Retinal pigment epithelial cell (primary cell): ENCODE measurements at regions not wholly inside any gene's neighbourhood (a gene's known extent, or its start where the extent isn't known, plus 50 kb on each side); places are given as distances from the start of the nearest gene placed in this dataset.

ENCODE experiments used
- DNase-seq: peaks from one replicate; pipeline ENCODE4 v3.0.0-alpha.2; 2010; ENCODE audit warnings: low read depth
- H3K4me3 ChIP-seq: 2 replicates; pipeline ENCODE4 v1.5.1; 2011; ENCODE audit warnings: mild to moderate bottlenecking, low read length, control low read depth, moderate library complexity
- TF ChIP-seq, protein P1 (sequence below): conservative IDR thresholded peaks from 2 replicates; pipeline ENCODE4 v1.5.1; 2011; ENCODE audit warnings: low read depth, low read length, control low read depth, inconsistent platforms

- DNase-seq: no peak
- H3K4me3 ChIP-seq: no peak overlapping the region
- TF ChIP-seq, protein P1, sequence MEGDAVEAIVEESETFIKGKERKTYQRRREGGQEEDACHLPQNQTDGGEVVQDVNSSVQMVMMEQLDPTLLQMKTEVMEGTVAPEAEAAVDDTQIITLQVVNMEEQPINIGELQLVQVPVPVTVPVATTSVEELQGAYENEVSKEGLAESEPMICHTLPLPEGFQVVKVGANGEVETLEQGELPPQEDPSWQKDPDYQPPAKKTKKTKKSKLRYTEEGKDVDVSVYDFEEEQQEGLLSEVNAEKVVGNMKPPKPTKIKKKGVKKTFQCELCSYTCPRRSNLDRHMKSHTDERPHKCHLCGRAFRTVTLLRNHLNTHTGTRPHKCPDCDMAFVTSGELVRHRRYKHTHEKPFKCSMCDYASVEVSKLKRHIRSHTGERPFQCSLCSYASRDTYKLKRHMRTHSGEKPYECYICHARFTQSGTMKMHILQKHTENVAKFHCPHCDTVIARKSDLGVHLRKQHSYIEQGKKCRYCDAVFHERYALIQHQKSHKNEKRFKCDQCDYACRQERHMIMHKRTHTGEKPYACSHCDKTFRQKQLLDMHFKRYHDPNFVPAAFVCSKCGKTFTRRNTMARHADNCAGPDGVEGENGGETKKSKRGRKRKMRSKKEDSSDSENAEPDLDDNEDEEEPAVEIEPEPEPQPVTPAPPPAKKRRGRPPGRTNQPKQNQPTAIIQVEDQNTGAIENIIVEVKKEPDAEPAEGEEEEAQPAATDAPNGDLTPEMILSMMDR: no peak
Measured at GRCh38 chr2:192265751-192266150, 71.0 kb upstream of the TMEFF2 start.

- no peak for DNase-seq
- TF ChIP-seq, protein P1: no peak
- H3K4me3 ChIP-seq: no peak overlapping the region
Measured at GRCh38 chr2:192254444-192254843, 59.7 kb upstream of the TMEFF2 start.

DNA sequence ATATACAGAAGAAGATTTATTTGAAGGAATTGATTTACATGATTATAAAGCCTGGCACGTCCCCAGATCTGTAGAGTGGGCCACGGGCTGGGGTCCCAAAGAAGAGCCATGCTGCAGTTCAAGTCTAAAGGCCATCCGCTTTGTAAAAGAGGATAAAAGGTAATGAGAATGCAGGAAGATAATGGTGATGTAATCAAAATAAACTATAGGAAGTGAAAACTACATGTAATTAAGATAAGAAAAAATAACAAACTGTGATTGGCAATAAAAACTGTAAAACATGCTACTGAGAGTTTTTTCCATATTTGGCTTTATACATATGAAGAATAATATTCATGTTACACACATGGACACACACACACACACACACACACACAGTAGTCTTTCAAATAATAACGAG lies 59.0 kb upstream of the TMEFF2 start:
- TF ChIP-seq, protein P1: no peak
- no peak for DNase-seq
- no peak overlapping the region for H3K4me3 ChIP-seq

DNA sequence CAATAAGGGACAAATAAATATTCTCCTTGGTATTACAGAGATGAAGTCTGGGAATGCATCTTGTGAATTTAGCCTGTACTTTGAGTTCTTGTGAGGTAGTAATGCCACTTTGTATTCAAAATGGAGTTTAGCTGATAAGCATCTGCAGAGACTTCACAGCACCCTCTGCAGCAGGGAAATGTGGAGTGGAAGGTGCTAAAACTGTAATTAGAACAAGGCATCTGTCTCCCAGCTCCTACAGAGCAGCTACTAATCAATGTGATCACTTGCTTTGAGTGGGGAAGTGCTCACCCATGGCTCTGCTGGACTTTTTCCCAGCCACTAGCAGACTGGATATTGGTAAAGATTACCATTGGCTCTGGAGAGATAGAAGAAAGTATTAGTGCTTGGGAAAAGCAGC lies 56.2 kb upstream of the TMEFF2 start:
- DNase-seq: no peak
- H3K4me3 ChIP-seq: no peak overlapping the region
- TF ChIP-seq, protein P1: no peak

DNA sequence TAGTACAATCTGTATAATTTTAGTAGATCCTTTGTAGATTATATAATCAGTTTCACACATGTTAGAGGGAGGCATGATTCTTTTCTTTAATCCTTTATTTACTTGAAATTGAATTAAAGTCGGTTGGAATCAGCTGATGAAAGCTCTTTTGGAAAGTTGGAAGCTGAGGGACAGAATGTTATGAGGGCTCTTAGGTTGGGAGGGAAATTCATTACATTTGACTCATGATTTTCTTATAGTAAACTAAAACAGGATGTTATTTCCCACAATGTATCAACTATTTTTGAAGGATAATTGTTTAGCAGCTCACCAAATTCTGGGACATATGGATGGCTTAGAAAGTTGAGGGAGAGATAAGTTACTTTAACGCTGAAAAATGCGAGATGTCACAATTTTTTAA lies 52.7 kb upstream of the TMEFF2 start:
- TF ChIP-seq, protein P1: no peak
- no peak overlapping the region for H3K4me3 ChIP-seq
- DNase-seq: no peak

GRCh38 chr2:192246297-192246696 lies 51.6 kb upstream of the TMEFF2 start:
- no peak overlapping the region for H3K4me3 ChIP-seq
- TF ChIP-seq, protein P1: no peak
- DNase-seq: no peak

DNA sequence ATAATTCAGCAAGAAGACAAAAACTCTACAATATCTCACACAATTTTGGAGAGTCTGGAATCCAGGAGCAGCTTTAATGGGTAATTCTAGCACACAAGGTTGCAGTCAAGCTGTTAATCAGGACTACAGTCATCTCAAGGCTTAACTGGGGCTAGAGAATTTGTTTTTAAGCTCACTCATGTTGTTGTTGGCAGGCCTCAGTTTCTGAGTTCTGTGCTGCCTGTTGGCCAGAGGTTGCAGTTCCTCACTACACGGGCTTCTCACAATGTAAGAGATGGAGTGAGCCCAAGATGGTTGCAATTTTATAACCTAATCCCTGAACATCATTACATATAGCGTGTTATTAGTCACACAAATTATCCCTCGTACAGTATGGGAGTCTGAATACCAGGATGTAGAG lies 50.6 kb upstream of the TMEFF2 start:
- H3K4me3 ChIP-seq: no peak overlapping the region
- no peak for DNase-seq
- TF ChIP-seq, protein P1: no peak
